ENCODE measurements at regions not wholly inside any gene's neighbourhood (a gene's known extent, or its start where the extent isn't known, plus 50 kb on each side); places are given as distances from the start of the nearest gene placed in this dataset.

- no peak for TF ChIP-seq CTCF (conservative IDR thresholded peaks at IDR 0.05)
- TF ChIP-seq ZFX (IDR thresholded peaks at IDR 0.05) = no peak
Observed at GRCh38 chr1:232696466-232696865, 66.5 kb upstream of the SIPA1L2 start.

All from C4-2B (cell line).